IMR-90 (cell line): ENCODE measurements at regions not wholly inside any gene's neighbourhood (a gene's known extent, or its start where the extent isn't known, plus 50 kb on each side); places are given as distances from the start of the nearest gene placed in this dataset.

Experiments
- BHLHE40 ChIP-seq: fragments of 150-350 bp; IDR thresholded peaks from 2 replicates; pipeline ENCODE4 v1.6.1; 2016; ENCODE audit warnings: mild to moderate bottlenecking, low read depth, low read length
- CEBPB ChIP-seq: IDR thresholded peaks from 2 replicates; pipeline ENCODE4 v1.6.1; 2012; ENCODE audit warnings: low read depth, low read length, improper control_type of control experiment
- CTCF ChIP-seq: conservative IDR thresholded peaks from 2 replicates; pipeline ENCODE4 v1.5.1; 2012; ENCODE audit warnings: mild to moderate bottlenecking, low read depth, low read length, improper control_type of control experiment
- ELK1 ChIP-seq: fragments of 150-350 bp; IDR thresholded peaks from 2 replicates; pipeline ENCODE4 v1.6.1; 2016; ENCODE audit warnings: low read depth, mild to moderate bottlenecking, low read length, moderate library complexity, borderline replicate concordance
- FOS ChIP-seq: fragments of 150-350 bp; IDR thresholded peaks from 2 replicates; pipeline ENCODE4 v1.6.1; 2016; ENCODE audit warnings: low read depth, low read length
- MAZ ChIP-seq: IDR thresholded peaks from 2 replicates; pipeline ENCODE4 v1.6.1; 2012; ENCODE audit warnings: low read depth, mild to moderate bottlenecking, low read length, improper control_type of control experiment, moderate library complexity, borderline replicate concordance
- MXI1 ChIP-seq: IDR thresholded peaks from 2 replicates; pipeline ENCODE4 v1.6.1; 2012; ENCODE audit warnings: low read depth, mild to moderate bottlenecking, low read length, moderate library complexity, borderline replicate concordance
- NFE2L2 ChIP-seq: fragments of 150-350 bp; IDR thresholded peaks from 2 replicates; pipeline ENCODE4 v1.6.1; 2016; ENCODE audit warnings: low read depth, mild to moderate bottlenecking, low read length
- POLR2A ChIP-seq: IDR thresholded peaks from 2 replicates; pipeline ENCODE4 v1.6.1; 2012; ENCODE audit warnings: mild to moderate bottlenecking, low read depth, low read length
- RAD21 ChIP-seq: IDR thresholded peaks from 2 replicates; pipeline ENCODE4 v1.6.1; 2012; ENCODE audit warnings: low read length, improper control_type of control experiment
- RCOR1 ChIP-seq: IDR thresholded peaks from 2 replicates; pipeline ENCODE4 v1.6.1; 2012; ENCODE audit warnings: mild to moderate bottlenecking, low read length, improper control_type of control experiment; ENCODE audit not compliant: insufficient replicate concordance
- RFX5 ChIP-seq: IDR thresholded peaks from 2 replicates; pipeline ENCODE4 v1.8.0; 2012; ENCODE audit warnings: low read depth, mild to moderate bottlenecking, low read length, moderate library complexity
- SMC3 ChIP-seq: fragments of 150-350 bp; IDR thresholded peaks from 2 replicates; pipeline ENCODE4 v1.6.1; 2016; ENCODE audit warnings: low read depth, mild to moderate bottlenecking, antibody characterized with exemption, low read length, moderate library complexity

- TF ChIP-seq NFE2L2 (no peak), POLR2A (no peak), CTCF (no peak), RAD21 (no peak), SMC3 (no peak), BHLHE40 (no peak), MXI1 (no peak), RCOR1 (no peak), CEBPB (no peak), FOS (no peak), ELK1 (no peak), MAZ (no peak), RFX5 (no peak)
Observed at GRCh38 chr12:70077441-70077840, 165.8 kb upstream of the CNOT2 start.
